Fibroblast of gingiva (primary cell): ENCODE measurements at regions not wholly inside any gene's neighbourhood (a gene's known extent, or its start where the extent isn't known, plus 50 kb on each side); places are given as distances from the start of the nearest gene placed in this dataset.

ENCODE experiments used
- DNase-seq: peaks from one replicate; pipeline ENCODE4 v3.0.0-alpha.2; 2011; ENCODE audit warnings: low read depth

DNA sequence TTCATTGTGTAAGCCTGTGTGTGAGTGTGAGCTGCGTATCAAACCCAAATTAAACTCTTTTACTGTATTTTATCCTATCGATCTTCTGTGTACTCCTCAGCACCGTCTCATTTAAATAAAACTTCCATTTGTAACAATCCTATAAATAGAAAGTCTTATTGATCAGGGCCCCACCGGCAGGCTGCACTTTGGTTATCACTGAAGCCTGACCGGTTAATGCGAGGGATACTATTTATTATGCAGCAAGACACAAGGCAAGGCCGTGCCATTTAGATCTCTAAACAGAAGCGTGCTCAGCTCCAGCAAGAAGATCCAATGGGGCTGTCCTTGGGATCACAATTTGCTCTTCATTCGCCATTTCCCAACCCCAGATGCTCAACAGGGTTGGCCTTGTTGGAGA lies 252.6 kb upstream of the TSHZ3 start:
- DNase-seq: no peak

DNA sequence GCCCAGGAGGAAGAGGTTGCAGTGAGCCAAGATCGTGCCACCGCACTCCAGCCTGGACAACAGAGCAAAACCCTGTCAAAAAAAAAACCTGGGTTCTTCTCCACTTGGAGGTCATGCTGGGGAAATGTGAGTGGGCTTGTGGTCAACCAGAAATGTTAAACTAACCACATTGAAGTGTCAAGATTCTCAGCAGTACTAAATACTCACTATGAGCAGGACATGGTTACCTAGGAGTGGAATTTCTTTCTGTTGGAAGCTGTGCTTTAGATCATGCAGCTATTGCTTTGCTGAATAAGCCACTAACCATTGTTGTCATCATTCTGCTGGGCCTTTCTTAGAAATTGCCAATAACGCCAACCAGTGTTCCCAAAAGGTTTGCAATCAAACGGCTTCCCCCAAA lies 253.3 kb upstream of the TSHZ3 start:
- no peak for DNase-seq

DNA sequence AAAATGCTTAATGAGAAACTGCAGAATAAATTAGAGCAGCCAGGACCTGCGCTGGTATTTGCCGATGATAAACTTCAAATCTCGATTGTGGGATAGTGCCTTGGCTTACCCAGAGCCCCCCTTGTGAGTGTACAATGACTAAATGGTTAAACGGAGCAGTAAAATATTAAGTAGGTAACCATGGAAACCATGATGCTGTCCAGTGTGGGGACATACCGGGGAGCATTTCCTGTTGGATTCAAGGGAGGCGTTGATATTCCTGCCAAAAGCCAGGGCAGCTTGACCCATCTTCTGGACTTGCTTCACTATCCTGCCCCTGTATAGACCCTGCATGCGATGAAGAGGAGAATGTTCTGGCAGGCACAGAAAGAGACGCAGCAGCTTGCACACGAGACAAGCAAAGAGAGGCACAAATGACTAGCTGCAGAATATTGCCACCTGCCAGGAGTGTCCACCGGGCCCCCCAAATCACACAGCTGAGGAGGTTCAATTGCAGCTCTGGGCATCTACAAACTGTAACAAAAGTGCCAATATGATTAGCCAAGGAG lies 255.3 kb upstream of the TSHZ3 start:
- no peak for DNase-seq

DNA sequence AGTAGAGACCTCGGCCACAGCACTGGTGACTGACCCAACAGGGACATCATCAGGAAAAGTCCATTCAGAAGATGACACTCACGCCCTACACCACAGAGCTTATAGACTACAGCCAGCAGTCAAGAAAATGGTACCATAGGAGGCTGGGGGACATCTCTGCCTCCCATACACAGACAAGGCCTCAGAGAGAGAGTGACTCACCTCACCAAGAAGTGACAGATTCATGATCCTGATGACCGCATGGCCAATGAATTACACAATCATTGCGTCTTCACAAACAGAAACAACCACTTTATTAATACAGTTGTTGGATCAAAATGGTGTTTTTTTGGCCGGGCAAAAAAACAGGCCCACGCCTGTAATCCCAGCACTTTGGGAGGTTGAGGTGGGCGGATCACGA lies 260.8 kb upstream of the TSHZ3 start:
- no peak for DNase-seq

DNA sequence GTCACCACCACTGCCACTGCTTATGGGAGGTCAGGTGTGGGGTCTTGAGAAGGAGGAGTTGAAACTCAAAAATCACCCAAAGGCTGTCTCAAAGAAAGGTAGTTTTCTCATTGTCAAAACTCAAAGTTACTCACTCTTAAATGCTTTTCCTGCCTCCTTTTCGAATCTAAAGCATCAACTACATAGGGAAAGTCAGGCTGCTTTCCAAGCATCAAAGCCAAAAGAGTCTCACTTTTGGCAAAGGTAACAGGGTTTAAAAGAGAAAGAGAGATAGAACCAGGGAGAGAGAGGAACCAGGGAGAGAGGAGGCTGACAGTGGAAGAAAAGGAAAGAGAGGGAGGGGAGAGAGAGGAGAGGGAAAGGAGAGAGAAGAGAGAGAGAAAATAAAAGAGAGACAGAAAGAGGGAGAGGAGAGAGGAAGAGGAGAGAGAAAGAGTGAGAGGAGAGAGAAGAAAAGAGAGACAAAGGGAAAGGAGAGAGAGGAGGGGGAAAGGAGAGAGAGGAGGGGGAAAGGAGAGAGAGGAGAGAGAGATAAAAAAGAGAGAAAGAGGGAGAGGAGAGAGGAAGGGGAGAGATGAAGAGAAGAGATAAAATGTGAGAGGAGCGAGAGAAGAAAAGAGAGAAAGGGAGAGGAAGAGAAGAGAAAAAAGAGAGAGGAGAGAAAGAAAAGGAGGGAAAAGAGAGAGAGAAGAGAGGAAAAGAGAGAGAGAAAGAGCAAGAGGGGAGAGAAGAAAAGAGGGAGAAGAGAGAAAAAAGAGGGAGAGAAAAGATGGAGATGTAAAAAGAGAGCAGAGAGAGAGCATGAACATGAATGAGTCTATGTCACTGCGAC lies 262.0 kb upstream of the TSHZ3 start:
- no peak for DNase-seq

DNA sequence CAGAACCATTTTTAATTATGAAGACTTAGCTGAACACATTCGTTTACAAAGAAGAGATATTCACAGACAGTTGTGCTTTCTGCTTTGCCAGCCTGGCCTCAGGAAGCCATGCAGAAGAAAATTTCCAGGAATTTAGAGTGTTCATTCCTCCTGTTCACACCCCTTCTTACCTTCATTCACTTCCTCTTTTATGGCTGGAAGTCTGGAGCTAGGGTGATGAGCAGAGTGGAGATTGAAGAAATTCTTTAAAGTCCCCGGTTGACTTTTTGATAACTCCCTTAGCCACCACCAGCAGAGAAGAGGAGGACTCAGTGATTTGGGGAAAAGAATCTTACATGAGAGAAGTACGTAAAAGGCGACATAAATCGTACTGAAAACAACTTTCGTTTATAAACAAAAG lies 263.6 kb upstream of the TSHZ3 start:
- no peak for DNase-seq

DNA sequence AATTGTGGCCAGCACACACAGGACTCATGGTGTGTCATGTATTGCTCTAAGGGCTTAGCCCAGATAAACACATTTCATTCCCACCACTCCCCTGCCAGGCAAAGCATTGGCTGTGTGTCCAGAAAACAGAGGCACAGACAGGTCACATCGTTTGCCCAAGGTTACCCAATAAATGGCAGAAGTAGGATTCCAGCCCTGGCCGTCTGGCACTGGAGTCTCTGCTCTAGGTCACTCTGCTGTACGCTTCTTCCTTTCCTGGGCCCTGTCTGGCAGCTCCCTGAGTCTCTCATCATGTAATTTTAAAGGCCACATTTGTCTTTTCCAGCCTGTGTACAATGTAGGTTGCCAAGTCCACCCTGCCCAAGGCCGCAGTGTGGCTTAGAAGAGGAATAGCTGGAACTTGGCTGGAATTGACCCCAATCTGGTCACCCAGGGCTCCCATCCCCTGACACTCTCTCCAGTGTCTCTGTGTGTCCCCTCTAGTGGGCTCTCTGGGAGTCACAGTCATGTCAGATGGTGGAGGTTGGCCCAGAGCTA lies 264.5 kb upstream of the TSHZ3 start:
- DNase-seq: no peak

DNA sequence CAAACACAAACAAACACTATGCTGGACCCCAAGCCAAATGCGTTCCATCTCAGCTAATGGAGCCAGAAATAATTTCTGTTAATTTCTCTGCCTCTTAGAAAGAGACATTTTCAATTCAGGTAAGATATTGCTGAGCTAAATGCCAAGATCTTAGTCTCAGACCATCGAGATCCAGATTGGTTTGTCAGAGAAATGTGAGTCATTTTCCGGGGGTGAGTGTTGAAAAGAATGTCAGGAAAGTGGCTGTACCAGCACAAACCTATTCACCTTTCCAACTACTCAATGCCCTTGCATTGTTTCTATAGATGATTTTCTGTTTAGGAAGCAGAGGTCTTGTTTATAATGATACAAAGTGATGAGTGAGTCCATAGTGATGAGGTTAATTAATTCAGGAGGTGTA lies 266.8 kb upstream of the TSHZ3 start:
- DNase-seq: no peak

DNA sequence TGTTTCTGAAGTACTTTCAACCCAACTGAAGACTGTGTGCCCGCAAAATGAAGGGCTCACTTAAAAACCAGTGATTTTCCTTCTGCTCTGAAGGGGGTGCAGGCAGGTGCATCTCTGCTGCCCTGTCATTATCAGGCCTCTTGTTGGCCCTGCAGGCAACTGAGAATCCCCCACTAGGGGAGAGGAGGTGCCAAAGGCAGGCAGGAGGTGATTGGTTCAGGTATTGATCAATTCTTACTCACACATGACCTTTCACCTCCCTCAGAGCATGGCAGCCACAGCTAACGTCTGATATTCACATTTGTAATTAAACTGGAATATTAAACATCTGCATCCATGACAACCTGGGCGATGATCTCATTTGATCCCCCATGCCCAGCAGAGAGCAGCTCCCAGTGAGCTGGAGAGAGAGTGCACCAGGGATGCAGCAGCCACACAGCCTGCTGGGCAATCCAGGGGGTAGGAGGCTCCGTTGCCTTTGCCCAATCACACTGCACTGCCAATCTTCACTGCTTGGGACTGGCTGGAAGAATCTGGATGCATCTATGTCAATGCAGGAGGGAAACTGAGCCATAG lies 267.9 kb upstream of the TSHZ3 start:
- DNase-seq: no peak

DNA sequence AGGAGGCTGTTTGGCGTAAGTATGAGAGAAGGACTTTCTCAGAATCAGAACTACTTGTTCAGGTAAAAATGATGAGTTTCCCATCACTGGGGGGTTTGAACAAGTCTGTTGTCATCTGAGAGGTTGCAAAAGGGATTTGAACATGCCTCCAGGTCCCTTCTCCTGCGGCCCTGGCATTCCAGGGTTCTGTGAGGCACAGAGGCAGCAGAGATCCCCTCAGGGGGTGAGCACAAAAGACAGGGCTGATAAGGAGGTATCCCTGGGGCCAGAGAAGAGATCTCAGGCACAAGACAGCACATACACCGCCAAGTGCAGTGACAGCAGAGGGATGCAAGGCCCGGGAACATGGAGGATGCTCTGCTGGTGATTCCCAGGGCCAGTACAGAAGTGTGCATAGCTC lies 275.8 kb upstream of the TSHZ3 start:
- DNase-seq: no peak

DNA sequence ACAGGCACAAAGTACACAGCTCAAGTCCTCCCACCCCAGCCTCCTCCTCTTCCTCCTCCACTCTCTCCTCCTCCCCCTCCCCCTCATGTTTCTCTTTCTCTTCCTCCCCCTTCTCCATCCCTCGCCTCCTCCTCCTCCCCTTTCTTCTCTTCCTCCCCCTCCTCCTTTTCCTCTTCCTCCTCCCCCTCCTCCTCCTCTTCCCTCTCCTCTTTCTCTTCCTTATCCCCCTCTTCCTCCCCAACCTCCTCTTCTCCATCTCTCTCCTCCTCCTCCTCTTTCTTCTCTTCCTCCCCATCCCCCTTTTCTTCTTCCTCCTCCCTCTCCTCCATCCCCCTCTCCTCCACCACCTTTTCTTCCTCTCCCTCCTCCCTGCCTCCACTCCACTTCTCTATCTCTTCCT lies 276.3 kb upstream of the TSHZ3 start:
- DNase-seq: no peak

DNA sequence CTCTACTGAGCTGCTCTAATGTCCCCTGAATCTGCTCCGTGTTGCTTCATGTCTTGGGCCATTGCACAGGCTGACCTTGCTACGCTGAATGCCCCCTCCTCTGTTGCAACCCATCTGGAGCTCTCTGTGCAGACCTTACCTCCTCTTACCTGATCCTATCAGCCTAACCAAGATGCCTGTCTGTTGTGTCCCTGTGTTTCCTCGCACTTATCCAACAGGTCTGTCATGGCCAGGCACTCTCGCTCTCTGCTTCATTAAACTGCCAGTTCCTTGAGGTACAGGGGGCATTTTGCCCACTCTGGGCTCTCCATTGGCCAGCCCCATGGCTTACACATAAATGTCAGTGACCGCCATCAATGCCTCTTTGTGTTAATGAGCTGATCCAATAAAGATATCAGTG lies 277.7 kb upstream of the TSHZ3 start:
- no peak for DNase-seq

DNA sequence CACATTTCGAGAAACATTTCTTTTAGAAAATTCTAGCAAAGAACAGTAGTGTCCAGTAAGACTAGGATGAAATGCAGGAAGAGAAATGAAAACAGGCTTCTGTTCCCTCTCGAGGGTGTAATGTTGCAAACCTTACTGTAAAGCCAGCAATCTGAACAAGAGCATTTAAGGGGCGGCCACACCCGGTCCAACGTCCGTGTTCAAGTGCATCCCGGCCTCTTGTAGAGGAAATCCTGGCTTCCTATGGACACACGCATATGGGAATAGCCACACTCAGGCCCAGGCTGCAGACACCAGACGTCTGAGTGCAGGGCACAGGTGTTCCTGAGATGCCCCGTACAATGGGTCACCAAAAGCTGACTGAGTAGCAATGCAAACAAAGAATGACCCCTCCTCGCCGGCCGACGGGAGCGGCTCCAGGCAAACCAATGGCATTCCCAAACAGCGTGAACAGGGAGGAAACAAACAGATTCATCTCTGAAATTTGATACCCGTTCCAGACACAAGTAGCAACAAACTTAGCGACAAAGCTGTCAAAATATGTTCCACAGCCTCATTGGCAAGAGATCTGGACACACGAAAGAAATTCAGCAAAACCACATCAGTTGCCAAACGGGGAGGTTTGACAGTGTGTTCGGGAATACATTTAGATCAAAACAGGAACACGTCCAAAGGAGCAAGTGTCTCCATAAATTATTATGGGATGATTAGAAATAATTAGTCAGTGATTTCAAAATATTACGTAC lies 278.6 kb upstream of the TSHZ3 start:
- DNase-seq: no peak

DNA sequence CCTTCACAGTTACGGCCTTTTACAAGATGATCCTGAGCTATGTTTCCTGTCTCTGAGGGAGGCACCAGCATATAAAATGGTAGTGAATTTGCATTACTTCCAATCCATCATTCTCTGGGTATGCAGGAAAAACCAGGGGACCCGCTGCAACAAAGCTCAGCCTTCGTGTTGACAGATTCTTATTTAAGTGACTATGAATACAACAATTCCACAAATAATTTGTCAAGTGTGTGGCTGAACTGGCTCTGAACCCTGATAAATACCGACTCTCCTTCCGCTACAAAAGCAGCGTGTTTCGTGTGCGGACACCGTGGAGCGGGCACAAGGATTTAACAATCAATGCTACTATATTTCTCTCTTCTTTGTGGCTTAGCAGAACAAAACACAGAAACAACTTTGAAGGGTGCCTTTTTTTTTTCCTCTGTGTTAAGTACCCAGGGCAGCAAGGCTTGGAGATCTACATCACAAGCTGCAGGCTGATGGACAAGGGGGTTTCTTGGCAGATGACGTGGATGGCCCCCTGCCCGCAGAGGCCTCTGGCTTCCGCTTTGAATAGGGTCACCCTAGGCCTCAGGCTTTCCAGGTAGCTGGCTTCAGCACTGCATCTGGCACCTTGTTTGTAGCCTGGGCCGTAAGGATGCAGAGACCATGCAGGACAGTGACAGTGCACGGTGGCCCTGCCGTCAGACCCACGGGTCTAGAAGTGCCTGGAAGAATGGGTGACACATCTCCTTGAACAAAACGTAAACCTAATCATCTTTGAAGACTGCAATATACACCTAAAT lies 280.5 kb upstream of the TSHZ3 start:
- DNase-seq: no peak

DNA sequence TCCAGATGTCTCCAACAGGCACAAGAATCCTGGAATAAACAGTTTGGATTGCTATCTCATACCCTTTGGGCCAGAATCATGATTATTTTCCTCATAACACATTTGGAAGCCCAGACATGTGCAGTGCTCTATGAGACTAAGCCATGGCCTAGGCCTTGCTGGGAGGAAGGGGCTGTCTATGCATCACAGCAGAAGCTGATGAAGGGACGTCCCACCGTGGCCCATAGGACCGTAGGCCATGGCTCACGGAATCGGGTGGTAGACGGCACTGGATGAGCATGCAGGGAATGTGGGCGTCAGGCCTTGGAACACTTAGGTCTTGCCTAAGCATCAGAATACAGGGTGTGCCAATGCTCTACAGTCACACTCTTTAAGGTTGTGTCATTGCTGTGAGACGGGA lies 283.8 kb upstream of the TSHZ3 start:
- no peak for DNase-seq

DNA sequence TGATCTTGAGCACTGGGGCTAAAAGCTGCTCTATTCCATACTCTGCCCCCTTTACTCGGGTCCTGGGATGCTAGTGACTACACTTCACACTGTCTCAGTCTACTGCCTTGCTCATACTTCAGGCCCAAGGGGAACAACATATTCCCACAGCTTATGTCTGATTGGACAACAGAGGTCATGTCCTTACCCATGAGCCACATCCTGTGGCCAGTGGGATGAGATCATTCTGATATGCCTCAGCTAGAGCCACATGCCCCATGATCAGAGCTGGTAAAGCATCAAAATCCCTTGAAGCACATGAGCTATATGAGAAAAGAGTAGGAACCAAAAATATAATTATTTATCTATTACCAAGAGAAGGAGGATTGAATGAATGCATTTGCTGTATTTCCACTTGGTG lies 290.1 kb upstream of the TSHZ3 start:
- no peak for DNase-seq

DNA sequence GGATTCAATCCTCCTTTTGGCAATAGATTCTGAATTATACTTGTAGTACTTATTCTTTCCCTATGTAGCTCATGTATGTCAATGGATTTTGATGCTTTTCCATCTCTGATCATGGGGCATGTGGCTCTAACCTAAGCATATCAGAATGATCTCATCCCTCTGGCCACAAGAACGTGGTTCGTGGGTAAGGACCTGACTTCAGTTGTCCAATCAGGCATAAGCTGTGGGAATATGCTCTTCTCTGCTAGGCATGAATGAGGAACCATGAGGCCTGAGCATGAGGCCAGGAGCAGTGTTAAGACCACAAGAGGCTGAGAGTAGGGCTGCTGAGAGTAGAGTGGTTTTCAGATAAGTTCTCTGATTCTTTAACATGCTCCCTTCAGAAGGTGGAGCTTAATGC lies 292.4 kb upstream of the TSHZ3 start:
- no peak for DNase-seq

DNA sequence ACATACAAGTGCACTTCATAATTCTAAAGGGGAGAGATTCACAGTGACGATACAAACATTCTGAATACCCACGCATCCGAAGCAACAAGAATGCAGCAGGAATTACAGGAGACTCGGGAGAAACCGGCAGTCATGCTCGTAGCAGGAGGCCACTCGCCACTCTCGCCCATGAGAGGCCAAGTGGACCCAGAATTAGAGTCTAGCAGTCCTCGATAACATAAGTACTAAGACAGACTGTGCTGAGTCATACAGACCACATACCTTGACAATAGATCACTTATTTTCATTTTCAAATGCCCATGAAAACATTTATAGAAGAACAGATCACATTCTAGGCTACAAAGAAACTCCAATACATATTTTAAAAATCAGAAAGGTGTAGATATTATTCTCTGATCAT lies 299.1 kb upstream of the TSHZ3 start:
- DNase-seq: no peak

DNA sequence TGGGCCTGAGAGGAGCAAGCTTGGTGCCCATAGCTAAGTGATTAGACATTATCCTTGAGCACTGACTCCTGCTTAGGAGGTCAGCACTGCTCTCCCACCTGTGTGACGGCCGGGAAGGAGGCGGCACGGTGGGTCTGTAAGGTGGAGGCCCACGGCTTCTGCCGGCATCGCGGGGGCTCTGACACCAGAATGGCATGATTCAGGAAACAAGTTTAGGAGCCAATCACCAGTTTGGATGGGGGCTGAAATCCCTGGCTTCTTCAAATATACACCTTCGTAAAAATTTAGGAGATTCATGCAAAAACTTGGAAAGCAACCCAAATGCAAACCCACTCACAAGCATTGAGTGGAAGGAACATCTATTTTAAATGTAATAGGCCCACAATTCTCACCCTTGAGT lies 307.3 kb upstream of the TSHZ3 start:
- no peak for DNase-seq

DNA sequence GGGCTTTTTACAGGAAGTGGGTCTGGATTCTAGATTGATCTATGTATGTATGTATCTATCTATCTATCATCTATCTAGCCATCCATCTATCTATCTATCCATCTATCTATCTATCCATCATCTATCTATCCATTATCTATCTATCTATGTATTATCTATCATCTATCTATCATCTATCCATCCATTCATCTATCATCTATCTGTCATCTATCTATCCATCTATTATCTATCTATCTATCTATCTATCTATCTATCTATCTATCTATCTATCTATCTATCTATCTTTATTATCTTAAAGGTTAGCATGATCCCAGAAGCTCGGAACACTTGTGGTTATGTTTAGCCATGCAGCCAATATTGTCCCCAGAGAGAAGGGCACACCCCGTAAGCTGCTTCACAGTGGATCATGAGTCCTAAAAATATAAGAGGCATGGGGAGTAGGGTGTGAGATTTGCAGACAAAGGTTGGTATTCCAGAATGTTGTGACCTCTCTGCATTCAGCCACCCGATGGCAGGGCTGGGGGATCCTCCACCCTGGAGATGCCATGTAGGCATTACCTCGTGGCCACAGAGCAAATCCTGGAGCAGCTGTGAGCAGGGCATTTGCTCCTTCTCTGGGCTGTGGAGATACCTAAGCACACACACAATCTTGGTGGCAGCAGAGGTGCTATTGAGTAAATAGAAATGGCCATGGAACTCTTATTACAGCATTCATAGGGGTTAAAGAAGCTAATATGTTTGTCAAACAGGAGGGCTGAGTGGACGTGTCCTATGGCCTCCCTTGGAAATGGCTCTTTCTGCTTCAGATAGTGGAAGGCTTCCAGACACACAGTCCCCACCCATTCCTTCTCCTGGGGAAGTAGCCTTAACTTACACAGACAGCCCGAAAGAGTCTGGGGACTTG lies 310.0 kb upstream of the TSHZ3 start:
- no peak for DNase-seq

DNA sequence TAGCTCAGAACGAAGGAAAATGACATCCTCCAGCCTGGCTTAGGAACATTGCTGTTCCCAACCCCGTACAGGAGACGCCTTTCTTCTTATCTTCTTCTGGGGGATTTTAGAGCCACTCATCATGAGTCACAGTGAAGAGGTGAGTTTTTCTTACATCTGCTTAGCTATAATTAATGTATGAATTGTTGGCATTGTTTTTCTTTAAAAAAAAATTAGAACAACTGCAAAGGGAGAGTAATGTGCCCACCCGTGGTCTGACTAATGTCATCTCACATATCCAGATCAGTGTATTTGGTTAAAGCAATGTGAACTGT lies 310.6 kb upstream of the TSHZ3 start:
- no peak for DNase-seq
